ENCODE measurements at regions not wholly inside any gene's neighbourhood (a gene's known extent, or its start where the extent isn't known, plus 50 kb on each side); places are given as distances from the start of the nearest gene placed in this dataset.

DNA sequence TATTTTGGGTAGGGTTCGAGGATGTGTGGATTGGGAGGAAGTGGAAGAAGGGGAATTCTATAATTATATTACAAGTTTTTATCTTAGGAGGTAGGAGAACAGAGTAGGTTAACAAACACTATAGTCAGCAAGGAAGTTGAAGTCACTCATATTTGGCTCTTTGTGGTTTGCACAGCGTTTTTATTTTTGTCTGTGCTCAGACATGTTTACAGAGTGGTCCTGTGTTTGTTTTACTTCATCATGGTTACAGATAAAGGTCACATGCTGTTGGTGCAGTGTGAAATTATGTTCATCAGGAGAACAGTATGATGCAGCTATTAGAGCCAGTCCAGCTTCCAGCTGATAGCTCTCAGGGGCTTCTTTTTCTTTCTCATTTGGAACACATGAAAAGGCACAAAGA is 299.9 kb upstream of the SFRP2 start:
- DNase-seq (ENCODE audit: low spot score) = no peak

DNA sequence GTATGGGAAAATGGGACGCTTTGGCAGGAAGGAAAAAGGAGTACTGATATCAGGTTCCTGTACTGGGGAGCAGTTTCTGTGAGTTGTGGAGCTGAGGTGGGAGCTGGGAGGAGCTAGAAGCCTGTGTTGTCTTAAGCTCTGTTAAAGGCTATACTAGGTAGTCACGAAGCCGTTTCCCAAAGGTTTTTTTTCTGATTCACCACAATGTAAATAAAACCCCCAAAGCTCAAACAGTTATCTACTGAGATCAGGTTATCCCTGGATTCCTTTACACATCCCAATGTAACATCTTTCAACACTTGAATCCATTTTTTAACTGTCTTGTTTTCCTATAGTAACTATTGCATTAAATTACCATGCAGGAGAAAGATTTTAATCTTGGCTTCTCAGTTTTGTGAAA is 297.4 kb upstream of the SFRP2 start:
- DNase-seq (ENCODE audit: low spot score) = no peak

DNA sequence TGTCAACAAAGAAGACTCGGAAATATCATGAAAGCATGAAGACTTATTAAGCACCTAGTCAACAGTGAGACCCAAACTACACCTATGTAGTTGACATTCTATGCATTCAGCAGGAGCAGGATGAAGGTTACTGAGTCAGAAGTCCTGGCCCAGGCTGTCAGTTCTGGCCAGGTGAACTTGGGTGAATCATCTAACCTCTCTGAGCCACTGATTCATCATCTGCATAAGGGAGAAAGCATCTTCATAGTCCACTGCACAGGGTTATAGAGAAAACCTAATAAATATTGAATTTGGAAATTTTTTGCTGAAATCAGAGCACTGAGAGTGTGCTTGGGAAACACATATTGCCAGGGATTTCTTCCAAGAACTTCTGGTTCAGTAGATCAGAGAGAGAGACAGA is 296.0 kb upstream of the SFRP2 start:
- DNase-seq (ENCODE audit: low spot score) = no peak

DNA sequence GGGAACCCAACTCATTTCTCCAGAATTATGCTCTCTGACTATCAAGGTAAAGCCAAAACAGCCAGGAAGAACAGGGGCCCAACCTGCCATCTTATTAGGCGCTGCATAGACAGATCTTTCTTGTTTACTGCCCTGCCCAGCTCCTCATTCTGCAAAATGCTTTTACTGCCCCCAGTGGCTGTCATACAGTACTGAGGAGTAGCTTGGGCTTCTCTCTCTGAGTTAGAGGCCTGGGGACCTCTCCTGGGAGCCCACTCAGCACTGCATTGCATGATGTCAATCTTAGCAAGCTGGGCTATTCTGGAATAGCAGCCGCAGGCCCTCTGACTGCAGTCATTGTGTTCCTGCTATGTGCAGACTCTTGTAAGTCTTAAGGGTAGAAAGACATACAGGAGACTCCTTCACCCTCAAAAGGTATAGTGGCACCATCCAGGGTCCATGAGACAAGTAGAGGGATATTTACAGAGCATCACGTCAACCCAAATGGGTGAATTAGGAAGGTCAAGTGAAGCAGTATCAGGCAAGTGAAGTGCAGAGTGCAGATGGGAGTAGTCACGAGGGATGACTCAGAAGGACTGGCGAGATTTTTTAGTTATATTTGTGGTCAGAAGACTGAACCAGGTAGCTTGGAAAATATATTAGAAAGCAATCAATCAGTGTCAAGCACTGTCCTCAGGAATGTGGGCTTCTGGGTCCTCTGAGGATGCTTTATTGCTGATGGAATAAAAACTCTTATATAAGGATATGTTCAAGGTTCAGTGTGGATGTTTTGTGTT is 294.1 kb upstream of the SFRP2 start:
- no peak for DNase-seq (ENCODE audit: low spot score)

DNA sequence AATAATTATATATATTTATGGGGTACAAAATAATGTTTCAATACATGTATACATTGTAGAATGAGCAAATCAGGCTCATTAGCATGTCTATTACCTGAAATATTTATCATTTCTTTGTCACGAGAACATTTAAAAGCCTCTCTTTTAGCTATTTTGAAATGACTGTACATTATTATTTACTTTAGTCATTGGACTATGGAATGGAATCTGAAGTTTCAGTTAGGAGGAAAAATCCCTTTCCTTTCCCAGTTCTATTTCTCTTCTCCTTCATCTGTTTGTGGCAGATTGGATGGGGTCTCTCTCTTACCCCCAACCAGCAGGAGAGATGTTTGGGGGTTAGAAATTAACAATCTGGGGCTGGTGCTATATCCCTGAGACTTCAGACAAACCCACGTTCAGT is 292.5 kb upstream of the SFRP2 start:
- no peak for DNase-seq (ENCODE audit: low spot score)

DNA sequence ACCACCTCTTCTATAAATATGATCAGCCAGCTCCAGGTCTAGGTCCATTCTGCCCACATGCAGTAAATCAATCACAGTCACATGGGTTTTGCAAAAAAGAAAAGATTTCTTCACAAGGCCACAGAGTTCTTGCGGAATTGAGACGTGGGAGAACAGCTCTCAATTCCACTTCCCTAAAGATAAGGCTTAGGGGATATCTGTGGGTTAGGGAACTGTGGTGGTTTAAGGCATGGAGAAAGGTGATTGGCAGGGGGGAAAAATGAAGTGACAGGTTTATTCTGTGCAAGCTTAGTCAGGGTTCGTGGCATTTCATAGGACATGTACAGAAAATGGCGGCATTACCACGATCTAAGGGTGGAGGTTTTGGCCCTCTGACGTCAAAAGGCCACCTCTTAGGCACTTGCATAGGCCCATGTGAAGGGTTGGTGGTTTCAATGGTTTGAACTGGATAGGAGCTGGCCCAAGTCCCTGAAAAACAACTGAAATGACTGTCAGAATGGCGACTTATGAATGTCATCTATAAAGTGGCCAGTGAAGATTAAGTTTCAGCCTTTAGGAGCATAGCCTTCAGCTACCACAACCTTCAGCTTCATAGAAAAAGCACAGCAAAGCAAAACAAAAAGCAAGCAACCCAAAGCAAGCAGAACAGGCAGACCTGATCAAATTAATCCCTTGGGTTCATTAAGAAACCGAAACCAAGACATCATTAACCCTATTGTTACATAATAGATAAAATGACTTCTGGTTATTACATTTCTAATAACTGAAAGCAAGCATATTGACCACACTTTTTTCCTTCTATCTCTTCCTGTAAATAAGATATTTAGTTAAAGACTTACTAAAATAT is 289.8 kb upstream of the SFRP2 start:
- DNase-seq (ENCODE audit: low spot score) = no peak

DNA sequence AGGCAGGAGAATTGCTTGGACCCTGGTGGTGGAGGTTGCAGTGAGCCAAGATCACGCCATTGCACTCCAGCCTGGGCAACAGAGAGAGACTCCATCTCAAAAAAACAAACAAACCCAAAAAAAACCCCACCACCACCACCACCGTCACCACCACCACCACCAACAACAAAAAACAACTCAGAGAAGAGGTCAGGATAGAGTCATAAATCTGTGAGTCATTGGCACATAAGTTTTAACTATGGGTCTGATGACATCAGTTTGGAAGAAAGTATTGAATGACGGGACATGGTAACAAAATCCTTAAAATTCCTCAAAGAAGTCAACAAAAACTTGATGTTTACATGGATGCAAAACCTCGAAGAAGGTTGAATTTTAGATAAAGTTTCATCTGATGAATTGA is 288.0 kb upstream of the SFRP2 start:
- no peak for DNase-seq (ENCODE audit: low spot score)

DNA sequence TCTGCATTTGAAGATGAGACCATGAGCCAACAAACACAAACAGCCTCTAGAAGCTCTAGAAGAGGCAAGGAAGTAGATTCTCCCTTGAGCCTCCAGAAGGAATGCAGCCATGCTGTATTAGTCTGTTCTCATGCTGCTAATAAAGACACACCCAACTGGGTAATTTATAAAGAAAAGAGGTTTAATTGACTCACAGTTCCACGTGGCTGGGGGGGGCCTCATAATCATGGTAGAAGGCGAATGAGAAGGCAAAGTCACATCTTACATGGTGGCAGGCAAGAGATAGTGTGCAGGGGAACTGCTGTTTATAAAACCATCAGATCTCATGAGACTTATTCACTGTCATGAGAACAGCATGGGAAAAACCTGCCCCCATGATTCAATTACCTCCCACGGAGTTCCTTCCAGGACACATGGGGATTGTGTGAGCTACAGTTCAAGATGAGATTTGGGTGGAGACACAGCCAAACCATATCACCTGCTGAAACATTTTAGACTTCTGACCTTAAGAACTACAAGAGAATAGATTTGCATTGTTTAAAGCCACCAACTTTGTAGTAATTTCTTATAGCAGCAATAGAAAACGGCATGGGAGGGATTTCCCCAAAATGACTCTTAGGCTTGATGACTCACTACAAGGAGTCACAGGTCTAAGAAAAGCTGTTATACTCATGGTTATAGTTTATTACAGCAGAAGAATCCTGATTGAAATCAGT is 284.4 kb upstream of the SFRP2 start:
- DNase-seq (ENCODE audit: low spot score) = no peak

DNA sequence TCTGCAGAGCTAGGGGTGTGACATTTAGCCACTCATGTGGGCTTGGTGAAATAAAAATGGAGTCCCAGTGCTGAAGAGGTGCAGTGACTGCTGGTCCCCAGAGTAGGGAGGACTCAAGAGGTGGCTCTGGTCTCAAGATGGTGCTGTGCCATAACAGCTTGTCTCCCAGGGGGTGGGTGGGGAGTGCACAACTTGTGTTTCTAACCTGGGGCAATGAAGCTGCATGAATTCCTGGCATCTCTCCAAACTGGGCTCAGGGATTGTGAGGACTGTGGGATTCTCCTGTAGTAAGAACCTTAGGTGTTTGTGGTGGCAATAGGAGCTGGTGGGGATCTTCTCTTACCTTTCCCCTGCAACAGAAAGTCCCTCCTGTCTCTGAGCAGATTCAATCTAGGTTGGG is 278.9 kb upstream of the SFRP2 start:
- no peak for DNase-seq (ENCODE audit: low spot score)

DNA sequence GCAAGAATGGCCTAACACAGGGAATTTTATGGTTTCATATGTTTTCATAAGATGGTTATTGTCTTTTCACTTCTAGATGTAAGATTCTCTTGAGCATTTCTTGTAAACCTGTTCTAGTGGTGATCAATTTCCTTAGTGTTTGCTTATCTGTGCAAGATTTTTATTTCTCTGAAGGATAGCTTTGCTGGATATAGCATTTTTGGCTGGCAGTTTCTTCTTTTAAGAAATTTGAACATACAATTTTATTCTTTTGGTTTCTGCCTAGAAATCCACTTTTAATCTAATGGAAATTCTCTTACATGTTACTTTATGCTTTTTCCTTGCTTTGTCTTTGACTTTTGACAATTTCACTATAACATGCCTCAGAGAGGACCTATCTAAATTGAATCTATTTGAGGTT is 276.5 kb upstream of the SFRP2 start:
- DNase-seq (ENCODE audit: low spot score) = no peak

DNA sequence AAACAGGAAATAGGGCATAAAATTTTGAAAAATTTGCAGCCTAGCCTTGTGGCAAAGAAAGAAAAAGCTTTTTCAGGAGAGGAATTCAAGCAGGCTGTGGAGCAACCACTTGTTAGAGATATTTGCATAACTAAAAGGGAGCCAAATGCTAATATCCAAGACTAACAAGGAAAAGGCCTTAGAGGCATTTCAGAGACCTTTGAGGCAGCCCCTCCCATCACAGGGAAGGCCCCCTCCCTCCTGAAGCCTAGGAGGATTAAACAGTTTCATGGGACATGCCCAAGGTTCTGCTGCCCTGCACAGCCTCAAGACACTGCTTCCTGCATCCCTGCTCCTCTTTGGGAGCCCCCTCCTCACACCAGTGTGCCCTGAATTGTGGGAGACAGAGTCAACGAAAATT is 275.4 kb upstream of the SFRP2 start:
- DNase-seq (ENCODE audit: low spot score) = no peak

DNA sequence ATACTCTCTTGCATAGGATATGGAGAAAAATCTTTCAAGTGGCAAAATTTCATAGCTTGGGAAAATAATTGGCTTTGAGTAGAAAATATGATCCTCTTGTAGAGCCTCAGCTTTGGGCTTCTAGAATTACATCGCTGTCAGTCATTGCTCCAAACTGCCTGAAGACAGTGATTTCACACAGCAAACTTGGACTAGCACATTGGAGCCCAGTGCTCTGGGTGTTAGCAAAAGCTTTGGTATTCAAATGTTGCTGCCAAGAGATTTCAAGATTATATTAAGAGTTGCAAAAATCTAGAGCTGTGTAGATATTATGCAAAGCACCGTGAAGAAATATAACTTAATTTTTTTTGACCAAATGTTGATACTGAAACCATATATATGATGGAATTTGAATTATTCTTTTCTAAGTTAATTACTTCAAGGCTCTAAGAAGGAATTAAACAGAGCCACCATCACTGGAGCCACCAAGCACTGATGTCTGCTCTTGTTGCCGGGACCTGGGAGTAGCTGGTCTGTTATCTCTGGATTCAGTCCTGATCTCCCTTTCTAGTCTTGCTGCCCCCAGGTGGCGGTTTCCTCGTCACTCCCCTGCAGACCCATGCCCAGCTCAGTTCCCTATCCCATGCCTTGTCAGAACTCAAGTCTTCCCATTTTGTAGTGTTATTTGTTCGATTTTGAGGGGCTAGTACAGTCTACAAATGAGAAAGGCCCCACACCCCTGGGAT is 260.7 kb upstream of the SFRP2 start:
- DNase-seq (ENCODE audit: low spot score) = no peak

DNA sequence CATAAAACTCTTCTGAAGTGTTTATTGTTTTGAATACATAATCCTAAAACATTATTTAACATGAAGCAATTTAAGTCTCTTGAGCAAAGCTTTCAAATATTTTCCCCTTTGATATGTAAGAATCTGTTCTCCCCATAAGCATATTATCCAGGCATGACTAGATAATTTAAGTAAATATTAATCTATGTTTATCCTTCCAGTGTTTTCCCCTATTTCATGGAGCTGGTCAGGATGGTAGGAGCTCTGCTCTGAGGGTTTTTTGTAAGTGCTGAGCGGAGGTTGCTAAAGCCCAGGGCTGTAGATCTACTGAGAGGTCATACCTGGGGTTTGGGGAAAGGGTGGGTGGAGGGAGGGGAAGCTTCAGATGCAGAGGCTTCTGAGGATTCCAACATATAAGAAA is 258.9 kb upstream of the SFRP2 start:
- DNase-seq (ENCODE audit: low spot score) = no peak

DNA sequence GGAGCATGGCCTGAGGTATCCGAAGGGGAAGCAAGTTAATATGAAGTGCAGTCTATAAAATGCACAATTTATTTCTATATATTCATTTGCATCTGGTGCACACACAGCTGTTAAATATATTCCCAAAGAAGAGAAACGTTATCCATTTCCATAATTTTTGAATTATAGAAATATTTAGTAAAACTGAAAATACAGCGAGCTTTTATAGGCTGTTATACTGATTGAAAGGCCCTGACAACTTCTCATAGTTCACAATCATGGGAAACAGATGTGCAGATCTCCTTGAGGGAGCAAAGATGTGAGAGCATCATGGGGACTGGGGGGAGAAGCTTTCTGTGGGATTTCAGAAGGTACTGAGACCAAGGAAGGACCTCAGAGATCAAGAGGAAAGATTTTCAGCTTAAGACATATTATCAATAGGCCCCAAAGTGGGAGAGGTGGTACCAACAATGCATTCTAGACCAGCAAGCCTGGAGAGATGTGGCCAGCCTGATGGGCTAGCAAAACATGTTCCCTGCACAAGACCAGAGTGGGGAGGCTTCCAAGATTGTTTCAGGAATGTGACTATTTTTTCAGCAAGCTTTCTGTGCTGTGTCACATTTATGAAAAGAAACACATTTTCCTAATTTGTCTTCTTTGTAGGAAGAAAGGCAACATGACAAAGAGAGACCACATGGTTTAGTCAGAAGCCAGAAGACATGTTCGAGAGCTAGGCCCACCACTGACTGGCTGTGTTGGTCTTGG is 256.0 kb upstream of the SFRP2 start:
- DNase-seq (ENCODE audit: low spot score) = no peak

DNA sequence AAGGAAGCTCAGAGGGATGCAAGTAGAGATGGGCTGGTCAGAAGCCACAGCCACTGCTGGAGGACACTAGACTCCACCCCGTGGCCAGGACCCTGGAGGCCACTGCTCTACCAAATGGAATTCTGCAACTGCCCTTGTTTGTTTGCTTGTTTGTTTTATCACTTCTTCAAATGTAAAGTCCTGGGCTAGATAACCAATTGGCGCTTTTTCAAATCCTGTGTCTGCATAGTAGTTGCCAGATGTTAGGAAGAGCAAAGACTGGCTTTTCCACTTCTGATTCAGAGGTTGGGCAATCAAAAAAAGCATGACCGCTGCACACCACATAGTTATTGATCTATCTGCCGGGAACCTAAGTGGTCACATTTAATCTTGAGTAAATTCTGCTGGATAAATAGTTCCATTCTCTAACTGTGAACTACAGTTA is 255.2 kb upstream of the SFRP2 start:
- no peak for DNase-seq (ENCODE audit: low spot score)

DNA sequence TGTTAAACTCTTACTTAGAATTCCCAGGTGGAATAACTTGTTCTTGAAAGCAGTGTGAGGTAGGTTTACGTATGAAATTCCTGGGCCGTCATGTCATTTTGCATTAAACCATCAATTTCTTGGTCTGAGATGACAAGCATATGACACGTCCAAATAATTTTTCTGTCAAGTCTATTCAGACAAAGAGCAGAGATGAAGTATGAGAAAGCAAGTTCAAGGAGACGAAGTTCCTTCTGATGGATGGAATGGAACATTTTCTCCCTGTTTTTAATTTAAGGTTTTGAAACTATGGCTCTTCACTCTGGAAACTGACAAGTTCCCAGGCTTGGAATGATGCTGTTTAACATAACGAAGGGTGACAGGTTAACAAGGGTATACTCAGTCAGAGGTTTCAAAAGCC is 252.8 kb upstream of the SFRP2 start:
- no peak for DNase-seq (ENCODE audit: low spot score)

DNA sequence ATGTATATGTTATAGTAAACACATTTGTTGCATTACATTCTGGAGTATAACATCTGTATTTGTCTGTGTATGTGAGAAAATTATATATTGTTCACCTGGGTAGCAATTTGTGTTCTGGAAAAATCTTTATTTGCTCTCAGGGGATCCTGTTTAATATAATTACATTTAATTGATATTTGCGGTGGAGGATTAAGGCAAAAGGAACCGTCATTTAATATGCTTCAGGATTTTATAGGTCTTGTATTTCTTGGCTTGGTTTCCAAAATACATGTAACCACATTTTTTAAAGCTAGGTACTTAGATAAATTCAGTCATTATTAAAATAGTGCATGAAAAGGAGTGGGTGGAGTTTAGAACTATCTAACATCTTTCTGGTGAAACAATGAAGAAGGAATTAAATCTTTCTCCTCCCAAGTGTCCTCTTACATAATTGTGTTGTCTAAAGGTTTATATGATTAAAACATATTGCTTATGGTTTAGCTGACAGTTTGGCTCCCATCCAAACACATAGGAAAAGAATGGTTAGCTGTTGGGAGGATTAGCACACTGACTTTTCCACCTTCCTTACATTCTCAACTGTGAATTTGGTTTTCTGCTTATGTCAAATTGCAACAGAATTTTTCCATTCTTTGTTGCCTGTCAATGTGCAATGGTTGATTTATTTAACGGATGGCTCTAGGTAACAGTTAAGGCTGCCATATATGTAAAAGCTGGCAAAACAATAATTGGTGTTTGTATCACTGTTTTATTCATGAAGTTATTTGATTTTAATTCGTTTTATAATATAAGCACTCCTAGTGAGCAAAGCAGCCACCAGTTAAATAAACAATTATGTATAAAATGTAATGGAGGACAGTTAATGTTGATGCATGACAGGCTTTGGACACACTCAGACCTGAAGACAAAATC is 250.8 kb upstream of the SFRP2 start:
- no peak for DNase-seq (ENCODE audit: low spot score)

DNA sequence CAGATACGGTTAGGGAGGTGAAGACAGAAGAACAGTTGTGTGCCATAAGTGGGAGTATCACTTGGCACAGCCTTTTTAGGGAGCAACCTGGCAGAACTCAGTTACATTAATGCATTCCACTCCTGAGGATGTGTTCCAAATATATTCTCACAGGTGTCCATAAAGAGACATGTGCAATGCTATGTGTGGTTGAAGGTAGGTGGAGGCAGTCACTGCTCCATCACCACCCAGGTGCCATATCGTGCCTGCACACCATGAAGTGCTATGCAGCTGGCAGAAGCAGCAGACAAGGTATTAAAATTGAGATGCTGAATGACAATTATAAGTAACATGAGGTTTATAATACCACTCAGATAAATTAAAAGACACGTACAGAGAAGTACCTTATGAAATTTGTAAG is 248.0 kb upstream of the SFRP2 start:
- no peak for DNase-seq (ENCODE audit: low spot score)

DNA sequence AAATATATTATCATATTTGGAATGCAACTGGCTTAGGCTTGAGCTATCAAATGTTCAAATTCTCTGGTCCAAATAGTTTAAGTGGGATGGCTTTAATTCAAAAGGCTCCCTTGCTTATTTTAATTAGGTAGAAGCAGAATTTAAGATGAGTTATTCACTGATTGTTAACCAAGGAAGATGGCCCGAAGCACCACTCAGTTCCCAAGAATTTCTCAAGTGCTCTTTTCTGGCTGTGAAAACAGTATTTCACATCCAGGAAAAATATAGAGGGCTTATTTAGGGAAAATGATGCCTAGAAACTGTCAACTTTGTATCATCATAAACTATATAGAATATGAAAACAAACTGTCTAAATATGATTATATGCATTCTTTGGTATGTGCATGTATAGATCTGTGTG is 246.5 kb upstream of the SFRP2 start:
- no peak for DNase-seq (ENCODE audit: low spot score)

DNA sequence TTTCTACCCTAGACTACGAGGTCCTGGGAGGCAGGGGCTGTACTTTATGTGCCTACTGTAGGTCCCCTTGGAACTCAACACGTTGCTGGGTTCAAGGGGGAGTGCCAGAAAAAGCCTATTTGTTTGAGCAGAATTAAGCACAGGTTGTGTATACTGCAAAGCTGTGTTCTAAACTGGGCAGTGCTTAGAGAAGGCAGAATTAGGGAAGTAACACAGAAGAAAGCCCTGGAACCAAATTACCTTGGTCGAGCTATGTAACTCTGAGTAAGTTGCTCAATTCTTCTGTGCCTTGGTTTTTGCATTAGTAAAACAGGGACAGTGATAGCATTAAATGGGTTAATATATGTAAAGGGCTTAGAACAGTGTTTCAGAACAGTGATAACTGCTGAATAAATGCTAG is 245.0 kb upstream of the SFRP2 start:
- no peak for DNase-seq (ENCODE audit: low spot score)
